Activated CD8-positive, alpha-beta memory T cell treated with anti-CD3 and anti-CD28 coated beads, Interleukin-2, amount 50 U/mL, for 48 hours (primary cell): ENCODE measurements at regions not wholly inside any gene's neighbourhood (a gene's known extent, or its start where the extent isn't known, plus 50 kb on each side); places are given as distances from the start of the nearest gene placed in this dataset.

Experiments
- DNase-seq: peaks from one replicate; pipeline ENCODE4 v3.0.0-alpha.2; 2020

DNA sequence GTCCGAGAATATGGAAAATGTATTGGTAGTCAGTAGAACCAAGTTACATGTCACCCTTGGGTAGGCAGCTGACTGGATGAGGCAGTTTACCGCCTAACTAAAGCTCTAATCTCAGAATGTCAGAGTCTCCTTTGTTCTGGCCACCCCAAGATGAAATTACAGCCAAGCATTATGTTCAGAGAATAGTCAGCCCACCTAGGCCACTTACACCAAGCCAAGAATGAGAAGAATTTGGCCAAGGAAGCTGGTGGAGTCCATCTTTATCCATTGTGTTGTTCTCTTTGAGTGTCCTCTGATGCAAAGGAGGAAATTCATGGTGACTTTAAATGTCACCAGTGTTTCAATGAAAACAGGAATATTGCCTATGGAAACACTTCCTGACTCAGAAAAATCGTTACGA, 275.1 kb upstream of the MAP3K1 start:
- DNase-seq: no peak

DNA sequence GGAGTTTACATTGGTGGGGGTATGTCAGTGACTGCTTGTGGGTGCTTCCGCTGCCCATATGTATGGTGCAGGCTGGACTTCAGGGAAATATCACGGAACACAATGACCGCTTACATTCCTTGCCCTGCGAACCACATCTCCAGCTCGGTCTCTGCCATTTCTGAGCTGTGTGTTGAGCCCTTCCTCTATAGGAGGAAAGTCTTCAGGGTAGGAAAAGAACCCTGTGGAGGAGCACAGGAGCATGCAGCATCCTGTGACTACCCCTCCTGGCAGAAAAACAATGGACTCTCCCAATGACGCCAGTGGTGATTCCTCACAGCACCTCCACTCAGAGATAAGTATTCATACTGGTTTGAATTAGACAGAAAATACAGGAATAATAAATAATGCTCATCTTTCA, 276.8 kb upstream of the MAP3K1 start:
- DNase-seq: no peak

DNA sequence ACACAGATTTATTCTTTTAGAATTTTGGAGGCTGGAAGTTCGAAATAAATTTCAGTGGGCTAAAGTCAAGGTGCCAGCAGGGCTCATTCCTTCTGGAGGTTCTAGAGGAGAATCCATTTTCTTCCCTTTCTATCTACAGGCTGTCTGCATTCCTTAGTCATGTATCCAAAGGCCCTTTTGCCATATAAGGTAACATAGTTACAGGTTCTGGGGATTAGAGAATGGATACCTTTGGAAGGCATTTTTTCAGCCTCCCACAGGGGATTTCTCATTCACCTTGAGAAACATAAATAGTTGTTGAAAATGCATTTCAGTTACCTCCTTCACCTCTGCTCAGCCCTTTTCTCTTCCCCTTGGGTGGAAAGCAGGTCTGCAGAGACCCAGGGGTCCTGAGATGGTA, 280.0 kb upstream of the MAP3K1 start:
- no peak for DNase-seq

DNA sequence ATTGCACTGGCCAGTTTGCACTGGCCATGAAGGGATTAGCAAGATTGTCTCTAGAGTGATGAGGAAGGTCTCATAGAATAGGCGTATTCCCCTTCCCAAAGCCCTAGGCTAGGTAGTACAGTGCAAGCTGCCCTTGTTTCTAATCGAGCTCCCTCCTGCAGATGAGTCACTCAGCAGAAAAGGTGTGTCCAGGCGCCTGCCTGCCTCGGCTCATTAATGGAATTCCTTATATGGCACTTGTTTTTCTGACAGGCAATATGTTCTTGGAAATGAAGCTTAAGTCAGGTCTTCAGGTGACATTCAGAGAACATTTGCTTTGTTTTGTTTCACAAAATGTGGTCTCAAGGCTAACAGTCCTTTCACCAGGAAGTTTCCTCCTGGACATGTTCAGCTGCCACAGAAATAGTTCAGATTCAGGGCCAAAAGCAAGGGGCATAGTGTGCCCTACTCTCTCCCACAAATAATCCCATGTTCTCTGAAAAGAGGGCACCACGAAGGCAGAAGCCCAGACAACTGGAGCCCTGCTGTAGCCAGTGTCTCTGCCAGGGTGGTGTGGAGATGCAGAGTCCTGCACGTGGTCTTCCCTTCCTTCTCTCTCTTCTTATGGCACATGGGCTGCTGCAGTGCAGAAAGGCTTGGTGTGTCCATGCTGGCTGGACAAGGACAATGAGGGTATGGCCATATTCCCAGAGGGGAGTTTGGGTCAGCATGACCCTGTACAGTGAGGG, 281.1 kb upstream of the MAP3K1 start:
- no peak for DNase-seq

DNA sequence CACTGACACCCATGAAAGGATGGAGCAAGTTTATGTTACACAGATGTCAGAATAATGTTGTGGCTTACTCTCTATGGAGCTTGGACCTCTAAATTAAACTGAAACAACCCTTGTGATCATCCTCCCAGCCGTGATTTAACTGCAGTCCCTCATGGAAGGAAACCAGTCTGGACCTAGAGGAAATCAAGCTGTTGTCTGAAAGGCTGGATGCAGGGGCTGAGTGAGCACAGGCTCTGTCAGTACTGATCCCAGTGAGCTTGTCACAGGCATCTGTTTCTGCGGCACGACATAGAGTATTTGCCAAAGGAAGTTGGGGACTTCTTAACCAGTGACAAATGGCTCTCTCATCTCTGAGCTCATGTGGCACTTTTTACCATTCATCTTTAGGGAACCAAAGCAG, 282.9 kb upstream of the MAP3K1 start:
- no peak for DNase-seq

DNA sequence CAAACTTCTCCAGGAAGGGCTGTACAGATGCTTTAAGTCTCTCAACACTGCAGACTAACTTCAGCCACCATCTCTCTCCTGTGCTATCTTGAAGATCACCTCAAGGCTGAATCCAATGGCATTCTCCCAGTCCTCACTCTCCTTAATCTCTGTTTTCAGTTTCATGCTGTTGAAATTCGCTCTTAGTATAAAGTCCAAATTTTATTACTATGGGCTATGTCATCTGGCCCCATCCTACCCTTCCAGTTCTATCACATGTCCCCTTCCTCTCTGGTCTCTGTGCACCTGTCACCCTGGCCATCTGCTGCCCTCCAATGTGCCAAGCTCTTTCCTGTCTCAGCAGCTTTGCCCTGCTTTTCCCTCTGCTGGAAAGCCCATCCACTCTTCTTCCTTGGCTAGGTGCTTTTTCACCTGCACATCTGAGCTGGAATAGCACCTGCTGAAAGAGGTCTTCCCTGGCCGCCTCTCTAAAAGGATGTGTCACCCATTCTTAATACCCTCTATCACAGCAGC, 284.7 kb upstream of the MAP3K1 start:
- no peak for DNase-seq

DNA sequence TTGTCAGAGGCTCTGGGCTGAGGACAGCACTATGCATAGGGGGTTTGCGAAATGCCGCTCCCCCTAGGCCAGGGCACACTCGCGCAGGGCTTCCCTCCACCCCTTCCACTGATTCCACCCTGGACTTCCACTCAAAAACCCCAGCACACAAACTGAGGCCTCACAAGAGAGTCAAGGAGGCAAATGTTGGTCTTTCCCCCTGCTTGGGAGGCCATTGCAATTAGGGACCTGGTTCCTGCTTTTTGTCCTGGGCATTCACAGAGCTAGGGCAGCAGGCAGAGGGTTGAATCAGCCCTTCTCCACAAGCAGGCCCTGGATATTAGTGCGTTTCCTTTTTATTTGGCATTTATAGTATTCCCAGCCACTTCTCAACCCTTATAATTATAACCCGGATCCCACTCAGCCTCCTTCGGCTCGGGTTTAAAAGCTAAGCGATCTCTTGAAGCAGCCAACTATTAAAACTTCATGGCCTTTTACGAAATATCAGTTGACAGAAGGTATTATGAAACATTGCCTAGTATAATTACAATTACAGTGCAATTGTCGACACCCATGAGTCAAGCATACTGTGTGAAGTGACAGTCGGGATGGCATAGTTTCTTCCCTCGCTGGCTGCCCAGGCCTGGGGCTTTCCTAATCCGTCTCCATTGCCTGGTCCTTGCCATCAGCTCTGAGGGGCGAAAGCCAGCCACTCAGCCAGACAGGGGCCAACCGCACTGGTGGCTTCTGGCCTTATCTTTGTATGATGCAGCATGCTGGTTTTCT, 285.5 kb upstream of the MAP3K1 start:
- DNase-seq: no peak

DNA sequence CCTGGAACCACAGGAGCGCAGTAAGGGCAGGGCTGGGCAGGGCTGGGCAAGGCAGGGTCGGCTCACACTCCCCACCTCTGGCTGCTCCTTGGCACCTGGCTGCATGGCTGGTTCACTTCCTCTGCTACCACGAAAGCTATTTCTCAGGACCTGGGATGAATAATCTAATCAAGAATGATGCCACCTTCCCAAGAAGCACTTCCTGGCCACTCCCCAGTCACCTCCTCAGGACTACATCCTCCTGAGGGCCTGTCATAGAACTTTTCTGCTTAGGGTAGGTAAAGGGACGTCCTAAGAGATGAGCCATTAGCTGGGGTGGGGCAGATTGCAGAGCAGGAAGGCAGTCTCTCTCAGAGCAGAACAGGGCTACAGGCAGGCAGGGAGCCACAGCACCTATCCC, 288.2 kb upstream of the MAP3K1 start:
- DNase-seq: no peak

DNA sequence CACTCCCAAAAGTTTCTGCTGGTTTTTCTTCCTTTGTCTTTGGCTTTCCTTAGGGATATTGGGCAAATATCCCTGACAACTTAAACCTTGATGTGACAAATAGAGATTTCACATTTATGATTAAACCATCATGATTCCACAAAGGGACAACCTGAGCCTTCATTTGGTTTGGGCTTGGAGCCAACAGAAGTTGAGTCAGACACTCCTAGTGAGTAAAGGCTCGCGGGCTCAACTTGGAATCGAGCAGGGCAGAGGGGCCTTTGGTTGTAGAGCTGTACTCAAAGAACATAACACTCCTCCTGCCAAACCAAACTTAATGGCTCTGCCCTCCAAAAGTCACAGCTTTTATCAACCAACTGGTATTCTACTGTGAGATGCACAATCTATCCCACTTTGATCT, 290.2 kb upstream of the MAP3K1 start:
- DNase-seq: no peak

DNA sequence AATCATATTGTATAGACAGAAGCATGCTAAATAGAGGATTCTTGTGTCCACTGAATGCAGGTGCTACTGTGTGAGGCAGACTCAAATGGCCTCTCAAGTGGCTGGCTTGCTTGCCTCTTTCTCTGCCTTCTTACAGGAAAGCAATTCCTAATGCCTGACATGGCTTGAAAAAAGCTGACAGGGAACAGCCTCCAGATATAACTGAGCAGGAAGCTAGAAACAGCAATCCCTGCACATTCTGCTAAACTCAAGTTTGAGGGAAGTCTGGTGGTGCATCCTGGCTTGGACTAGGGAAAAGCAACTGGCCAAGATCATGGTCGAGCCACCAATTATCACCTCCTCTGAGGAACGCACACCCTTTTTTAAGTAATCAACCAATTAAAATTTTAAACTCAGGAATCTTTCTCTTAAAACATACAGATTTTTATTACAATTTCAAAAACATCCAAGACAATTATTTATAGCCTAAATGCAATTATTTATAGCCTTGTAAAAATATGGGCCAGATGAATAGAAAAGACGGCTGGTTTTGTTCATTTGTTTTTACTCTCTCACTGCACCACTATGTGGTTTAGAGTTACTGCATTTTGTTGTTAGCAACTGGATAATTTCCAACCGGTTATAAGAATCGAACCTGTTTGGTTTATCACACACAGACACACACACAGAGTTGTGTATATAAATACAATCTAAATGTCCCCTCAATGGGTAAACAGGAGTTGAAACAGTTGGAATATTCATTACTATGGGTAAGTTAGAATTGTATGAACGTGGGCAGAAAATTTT, 290.9 kb upstream of the ANKRD55 start:
- DNase-seq: no peak

DNA sequence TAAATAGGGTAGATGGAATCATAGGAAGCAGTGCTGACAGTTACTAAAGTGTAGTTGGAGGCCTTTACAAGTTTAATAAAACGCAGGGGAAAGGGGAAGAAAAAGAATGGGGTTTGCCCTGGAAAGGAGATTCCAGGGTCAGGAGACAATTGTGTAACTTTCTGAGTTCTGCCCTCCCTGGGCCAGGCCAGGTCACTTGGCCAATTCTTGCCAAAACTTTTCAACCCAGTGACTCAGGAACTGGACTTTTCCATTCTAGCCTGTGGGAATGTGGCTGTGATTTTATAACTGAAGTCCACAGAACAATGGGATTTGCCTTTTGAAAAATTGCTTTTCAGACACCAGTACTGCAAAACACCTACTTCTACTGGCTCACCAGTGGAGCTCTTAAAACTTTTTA, 289.8 kb upstream of the ANKRD55 start:
- no peak for DNase-seq

DNA sequence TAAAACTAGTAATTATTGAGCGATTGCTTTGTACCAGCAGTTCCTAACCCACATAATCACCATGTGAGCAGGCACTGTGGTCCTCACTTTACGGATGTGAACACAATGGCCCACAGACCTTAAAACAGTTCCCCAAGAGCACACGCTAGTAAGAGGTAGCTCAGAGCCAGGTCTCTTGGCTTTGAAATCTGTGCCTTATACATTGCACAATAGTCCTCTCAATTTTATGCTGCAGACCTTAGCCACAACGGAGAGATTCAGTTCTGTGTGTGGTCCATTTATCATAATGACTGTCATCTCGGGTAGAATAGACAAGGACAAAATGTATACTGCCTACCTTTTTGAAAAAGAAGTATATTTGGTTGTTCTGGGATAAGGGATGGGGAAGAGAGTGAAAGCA, 289.0 kb upstream of the ANKRD55 start:
- no peak for DNase-seq

DNA sequence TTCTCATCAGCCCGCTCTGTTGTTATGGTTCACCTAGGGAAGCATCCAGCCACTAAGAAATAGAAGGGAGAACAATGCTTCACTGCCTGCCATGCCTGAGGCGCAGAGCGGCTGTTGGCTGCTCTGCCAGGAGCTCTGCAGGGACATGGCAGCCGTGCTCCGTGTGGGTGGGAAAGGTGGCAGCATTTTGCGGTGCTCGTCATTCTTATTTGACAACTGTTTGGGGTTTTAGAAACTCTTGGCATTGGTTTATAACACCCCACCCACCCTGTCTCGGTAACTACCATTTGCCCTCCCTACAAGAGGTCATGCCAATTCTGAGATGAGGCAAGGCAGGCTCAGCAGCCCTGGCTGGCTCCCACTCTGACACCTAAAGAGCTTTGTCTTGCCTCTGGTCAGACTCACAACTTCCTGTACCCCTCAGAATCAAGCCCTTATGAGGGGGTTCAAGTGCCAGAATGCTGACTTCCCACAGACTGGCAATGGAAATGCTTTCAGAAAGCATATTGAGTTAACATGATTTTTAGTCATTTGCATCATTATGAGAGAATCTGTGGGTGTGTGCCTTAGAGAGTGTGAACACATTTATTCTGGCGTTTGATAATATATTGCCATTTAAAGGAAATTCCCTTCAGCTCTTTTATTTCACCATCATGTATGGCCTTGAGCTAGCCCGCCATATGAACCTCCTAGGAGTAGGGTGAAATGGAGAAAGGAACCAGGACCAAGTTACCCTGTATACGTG, 288.0 kb upstream of the ANKRD55 start:
- no peak for DNase-seq

DNA sequence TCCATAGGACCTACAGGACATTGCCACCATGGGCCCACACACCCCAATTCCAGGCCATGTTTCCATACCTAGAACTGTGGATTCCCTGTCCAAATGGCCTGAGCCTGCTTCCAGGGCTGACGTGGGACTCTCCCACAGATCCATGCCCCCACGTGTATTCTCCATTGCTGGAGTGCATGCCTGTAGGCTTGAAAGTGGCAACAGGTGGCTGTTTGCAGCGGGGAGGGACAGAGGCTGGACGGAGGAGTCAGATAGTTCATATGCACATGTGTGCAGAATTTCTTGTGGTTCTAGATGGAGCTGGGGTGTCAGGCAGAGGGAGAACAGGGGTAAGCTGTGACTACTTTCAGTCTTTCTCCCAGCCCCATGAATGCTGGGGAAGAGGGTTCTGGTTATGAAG, 285.7 kb upstream of the ANKRD55 start:
- no peak for DNase-seq

DNA sequence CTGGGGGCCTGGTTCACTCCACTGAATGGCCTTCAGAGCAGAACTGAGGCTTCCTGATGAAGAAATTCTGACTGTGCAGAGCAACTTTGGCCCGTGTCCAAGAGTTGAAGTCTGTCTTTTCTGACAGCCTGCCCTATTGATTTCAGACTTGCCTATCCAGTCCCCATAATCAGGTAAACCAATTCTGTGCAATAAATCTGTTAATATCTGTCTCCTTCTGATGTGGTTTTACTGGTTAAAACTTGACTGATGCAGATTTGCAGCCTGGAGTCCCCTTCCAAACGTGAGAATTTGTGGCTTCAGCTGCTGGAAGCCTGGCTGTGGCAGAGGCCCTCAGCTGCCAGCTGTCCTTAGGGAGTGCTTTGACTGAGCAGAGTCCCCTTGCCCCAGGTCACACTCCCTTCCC, 283.9 kb upstream of the ANKRD55 start:
- DNase-seq: no peak

DNA sequence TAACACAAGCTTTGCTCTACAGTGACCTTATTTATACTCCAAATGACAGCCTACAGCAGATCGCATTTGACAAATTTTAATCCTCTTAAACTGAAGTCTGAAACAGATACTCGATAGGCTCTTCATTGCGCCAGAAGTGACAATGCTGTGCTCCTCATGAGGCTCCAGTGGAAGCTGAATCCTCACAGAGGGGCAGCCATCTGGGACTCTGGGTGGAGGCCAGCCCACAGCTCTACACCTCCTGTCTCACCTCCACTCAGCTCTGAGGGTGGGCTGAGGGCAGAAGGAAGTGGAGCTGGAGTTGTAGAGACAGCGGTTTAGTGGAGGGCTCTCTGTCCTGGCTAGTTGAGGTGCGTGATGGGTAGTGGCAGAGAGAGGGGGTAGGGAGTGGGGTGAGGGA, 283.3 kb upstream of the ANKRD55 start:
- DNase-seq: no peak

DNA sequence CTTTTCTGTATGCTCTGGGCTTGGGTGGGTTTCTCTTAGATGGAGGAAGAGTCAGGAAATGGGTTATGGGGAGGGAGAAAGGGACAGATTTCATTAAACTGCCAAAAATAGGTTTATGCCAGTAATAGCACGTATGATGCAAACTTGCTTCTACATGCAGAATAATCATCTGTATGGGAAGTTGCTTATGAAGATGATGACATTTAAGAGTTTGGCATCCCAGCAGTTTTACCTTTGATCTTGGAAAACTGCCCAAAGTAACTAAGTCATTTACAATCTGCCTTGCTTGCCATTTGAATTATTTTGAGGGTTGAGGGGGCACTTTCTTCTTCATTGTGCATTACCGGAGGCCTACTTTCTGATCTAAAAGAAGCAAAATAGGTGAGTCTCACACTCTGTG, 282.9 kb upstream of the ANKRD55 start:
- DNase-seq: no peak

DNA sequence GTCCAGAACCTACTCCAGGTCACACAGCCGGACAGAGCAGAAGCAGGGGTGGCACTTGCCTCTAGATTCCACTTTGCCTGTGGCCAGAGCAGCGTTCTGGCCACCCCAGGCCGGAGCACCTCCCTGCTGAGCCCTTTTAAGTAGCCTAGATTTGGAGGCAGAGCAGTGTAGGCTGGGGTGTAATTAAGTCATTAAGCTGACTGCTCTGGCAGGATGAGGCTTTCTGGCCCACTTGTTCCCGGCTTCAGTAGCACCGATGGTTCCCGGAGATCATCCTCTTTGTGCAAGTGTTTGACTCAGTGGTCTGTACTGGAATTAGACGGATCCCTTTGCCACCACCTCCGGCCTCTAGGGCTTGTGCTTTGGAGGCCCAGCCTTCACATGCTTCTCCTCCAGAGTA, 281.9 kb upstream of the ANKRD55 start:
- DNase-seq: no peak

DNA sequence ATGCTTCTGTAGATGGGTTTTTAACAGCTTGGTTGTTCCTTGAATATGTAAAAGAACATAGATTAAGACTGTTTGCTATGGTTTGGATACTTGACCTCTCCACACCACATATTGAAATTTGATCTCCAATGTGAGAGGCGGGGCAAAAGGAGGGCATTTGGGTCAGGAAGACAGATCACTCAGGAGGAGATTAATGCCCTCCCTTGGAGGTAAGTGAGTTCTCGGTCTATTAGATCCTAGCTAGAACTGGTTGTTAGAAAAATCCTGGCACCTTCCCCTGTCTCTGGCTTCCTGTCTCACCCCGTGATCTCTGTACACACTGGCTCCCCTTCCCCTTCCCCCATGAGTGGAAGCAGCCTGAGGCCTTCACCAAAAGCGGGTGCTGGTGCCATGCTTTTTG, 281.1 kb upstream of the ANKRD55 start:
- DNase-seq: no peak

DNA sequence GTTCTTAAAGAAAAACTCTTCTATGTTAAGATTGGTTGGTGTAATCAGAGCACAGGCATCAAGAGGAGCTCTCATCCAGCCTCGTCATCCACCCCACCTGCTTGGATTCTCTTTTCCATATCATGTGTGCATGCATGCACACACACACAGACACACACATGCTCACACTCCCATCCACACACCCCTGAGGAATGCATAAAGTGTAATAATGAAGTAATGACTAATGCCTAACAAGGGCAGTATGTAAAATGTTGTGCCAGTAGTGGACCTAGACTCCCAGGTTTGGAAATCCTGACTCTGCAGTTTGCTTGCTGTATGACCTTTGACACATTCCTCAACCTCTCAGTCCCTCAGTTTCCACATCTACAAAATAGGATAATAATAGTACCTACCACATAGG, 280.0 kb upstream of the ANKRD55 start:
- no peak for DNase-seq

DNA sequence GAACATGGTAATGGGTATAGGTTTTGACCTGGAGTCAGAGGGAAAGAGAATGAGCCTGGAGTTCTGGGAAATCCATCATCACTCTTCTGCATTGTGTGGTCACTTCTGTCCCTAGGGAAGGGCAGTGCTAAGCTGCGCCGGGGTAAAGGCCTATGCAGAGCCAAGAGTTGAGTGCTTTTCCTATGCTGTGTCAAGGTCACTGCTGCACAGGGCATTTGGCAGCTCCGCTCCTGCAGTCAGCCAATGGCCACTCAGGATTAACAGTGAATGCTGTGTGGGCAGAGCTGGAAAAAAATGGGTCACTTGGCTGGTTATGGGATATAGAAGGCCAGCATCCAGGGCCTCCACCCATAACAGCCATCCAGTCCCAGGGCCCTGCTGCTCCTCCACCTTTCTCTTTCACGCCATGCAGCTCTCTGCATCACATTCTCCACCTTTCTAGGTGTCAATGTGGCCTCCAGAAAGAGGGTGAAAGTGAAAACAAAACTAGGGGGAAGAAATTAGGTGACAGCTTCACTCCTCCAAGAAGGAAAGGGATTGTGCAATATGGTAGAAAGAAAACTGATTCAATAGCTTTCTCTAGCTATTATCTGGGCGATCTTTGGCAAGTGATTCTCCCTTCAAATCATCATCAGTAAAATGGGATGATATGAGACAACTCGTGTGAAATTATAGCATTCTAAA, 279.3 kb upstream of the ANKRD55 start:
- DNase-seq: no peak

DNA sequence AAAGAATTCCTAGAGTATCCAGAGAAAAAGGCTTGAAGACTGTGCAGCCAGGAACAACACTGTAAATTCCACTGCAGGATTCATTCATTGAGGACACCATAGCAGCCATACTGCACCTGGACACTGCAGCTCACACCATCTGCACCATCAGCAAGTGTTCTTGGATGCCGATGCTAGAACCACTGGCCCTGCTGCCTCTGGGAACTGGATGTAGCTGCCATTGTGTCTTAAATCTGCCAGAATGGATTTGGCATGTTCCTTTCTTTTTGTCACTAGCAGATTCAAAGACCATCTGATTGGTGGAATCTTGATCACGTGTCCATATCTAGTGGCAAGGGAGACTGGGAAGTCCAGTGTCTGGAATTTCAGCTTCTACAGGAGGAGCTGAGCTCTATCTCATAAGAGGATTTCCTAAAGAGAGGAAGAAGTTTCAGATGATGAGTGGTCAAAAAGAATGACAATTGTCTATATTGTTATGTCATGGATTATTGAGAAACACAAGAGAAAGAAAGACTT, 278.3 kb upstream of the ANKRD55 start:
- DNase-seq: no peak
